ENCODE measurements at regions not wholly inside any gene's neighbourhood (a gene's known extent, or its start where the extent isn't known, plus 50 kb on each side); places are given as distances from the start of the nearest gene placed in this dataset.

DNA sequence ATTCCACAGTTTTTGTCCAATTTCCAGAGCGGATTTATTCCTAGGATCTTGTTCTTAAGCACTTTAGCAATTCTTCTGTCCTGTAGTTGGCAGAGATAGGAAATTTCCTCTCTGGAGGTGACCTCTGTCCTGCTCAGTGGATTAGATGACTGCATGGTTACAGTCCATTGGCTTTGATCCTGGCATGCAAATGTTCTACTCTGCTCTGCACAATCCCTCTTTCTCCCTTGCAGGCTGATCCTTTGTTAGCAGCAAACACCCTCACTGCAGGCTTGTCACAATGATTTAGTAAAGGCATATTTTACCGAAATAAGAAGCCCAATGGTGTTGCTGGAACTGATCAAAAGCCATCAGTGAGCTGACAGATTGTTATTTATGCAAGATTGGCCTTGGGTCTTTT, 243.8 kb downstream of the COX7C start:
- H3K27me3 Mint-ChIP-seq (ENCODE audit: low read depth): peaks cover 2% of the 10 kb centered on the region
- CTCF ChIA-PET: no interaction called here
- intact Hi-C loops (cut with micrococcal nuclease): no loop called here
- H3K4me1 Mint-ChIP-seq (ENCODE audit: low read depth): no peaks in the 10 kb centered on the region
- H3K9me3 Mint-ChIP-seq: no peaks in the 10 kb centered on the region
- H3K36me3 Mint-ChIP-seq (ENCODE audit: low read depth): no peaks in the 10 kb centered on the region
- DNase-seq: no peak
- no peak overlapping the region for H3K27ac Mint-ChIP-seq
- H3K4me3 Mint-ChIP-seq: no peak overlapping the region

DNA sequence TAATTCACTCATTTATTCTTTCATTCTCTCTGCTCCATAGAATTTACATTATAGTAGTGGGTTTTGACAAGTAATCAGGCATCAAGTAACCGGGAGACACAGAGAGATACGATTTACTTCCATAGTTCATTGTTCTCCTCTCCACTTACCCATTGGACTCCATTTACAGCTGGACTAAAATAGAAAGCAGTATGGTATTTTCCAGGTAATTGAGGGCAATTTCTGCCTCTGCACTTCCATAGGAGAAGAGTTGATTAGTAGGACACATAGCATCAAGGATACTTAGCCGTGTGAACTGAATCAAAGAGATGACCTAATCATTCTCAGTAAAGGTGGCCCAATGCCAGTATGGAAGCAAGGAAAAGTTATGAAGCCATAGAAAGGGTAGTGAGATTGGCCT, 244.4 kb downstream of the COX7C start:
- intact Hi-C loops (cut with micrococcal nuclease): no loop called here
- Mint-ChIP-seq H3K4me3 (no peak overlapping the region), H3K27me3 (ENCODE audit: low read depth) (peaks cover 4% of the 10 kb centered on the region), H3K4me1 (ENCODE audit: low read depth) (no peaks in the 10 kb centered on the region), H3K27ac (no peak overlapping the region), H3K9me3 (no peaks in the 10 kb centered on the region), H3K36me3 (ENCODE audit: low read depth) (no peaks in the 10 kb centered on the region)
- CTCF ChIA-PET: no interaction called here
- no peak for DNase-seq

DNA sequence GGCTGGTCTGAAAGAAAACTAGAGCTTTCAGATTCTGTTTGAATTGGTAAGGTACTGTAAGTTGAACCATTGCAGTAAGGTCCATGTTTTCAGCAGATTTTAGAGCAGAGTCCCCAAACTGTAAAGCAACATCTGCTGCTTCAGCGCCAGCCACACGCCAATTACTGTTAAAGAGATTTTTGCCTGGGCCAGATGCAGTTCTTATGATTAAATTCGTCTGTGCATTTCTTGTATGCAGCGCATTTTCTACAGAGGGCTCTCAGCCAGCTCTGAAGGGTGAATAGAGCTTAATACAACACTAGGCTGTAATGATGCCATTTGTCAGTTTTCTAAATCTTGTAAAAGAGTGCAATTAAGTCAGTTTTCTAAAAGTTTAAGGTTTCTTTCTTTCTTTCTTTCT, 246.3 kb downstream of the COX7C start:
- intact Hi-C loops (cut with micrococcal nuclease): no loop called here
- H3K4me1 Mint-ChIP-seq (ENCODE audit: low read depth): no peaks in the 10 kb centered on the region
- CTCF ChIA-PET: no interaction called here
- no peaks in the 10 kb centered on the region for H3K9me3 Mint-ChIP-seq
- peaks cover 4% of the 10 kb centered on the region for H3K27me3 Mint-ChIP-seq (ENCODE audit: low read depth)
- H3K27ac Mint-ChIP-seq: no peak overlapping the region
- H3K4me3 Mint-ChIP-seq: no peak overlapping the region
- DNase-seq: no peak
- H3K36me3 Mint-ChIP-seq (ENCODE audit: low read depth): no peaks in the 10 kb centered on the region

DNA sequence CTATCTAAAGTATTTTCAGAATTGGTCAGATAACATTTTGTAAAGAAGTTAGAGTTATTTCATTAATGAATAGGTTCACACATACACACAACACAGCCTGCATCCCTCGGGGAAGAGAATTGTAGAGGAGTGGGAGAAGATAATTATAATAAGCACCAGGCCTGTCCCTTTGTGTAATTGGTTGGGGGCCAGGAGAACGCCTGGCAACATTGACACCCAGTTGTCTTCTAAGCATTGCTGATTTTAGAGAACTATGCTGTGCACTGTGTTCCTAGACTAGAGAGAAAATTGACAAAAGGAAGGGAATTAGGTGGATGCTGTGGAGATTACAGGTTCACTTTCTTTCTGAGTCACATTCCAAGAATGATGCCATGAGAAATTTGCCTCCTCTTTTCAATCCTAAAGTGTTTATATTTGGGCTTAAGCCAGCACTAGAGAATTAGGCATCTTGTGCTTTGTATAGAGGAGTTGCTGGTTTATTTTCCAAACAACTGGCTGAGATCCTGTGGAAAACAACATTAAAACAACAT, 247.6 kb downstream of the COX7C start:
- Mint-ChIP-seq H3K4me3 (no peak overlapping the region), H3K27me3 (ENCODE audit: low read depth) (peaks cover 6% of the 10 kb centered on the region), H3K4me1 (ENCODE audit: low read depth) (no peaks in the 10 kb centered on the region), H3K9me3 (no peaks in the 10 kb centered on the region), H3K27ac (no peak overlapping the region), H3K36me3 (ENCODE audit: low read depth) (no peaks in the 10 kb centered on the region)
- no peak for DNase-seq
- intact Hi-C loops (cut with micrococcal nuclease): no loop called here
- CTCF ChIA-PET: no interaction called here

DNA sequence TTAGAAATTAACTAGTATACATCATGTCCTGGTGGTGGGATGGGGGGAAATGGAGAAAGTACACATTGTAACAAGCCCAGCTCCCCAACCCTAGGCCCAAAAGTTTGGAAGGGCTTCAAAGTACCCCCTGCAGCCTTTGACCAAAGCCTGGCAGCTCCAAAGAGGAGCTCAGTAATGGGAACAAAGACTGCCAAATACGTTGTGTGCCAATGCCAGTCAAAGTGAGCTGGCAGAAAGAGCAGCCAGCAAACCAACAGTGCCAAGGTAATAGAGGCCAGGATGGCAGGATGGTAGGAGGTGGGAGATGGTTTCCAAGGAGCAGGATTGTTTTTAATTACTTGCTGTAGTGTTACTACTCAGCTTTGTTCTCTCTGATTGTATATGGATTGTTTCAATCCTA, 248.3 kb downstream of the COX7C start:
- DNase-seq: no peak
- intact Hi-C loops (cut with micrococcal nuclease): no loop called here
- no peaks in the 10 kb centered on the region for H3K36me3 Mint-ChIP-seq (ENCODE audit: low read depth)
- CTCF ChIA-PET: no interaction called here
- no peak overlapping the region for H3K27ac Mint-ChIP-seq
- no peaks in the 10 kb centered on the region for H3K9me3 Mint-ChIP-seq
- H3K27me3 Mint-ChIP-seq (ENCODE audit: low read depth): peaks cover 8% of the 10 kb centered on the region
- H3K4me3 Mint-ChIP-seq: no peak overlapping the region
- H3K4me1 Mint-ChIP-seq (ENCODE audit: low read depth): no peaks in the 10 kb centered on the region

DNA sequence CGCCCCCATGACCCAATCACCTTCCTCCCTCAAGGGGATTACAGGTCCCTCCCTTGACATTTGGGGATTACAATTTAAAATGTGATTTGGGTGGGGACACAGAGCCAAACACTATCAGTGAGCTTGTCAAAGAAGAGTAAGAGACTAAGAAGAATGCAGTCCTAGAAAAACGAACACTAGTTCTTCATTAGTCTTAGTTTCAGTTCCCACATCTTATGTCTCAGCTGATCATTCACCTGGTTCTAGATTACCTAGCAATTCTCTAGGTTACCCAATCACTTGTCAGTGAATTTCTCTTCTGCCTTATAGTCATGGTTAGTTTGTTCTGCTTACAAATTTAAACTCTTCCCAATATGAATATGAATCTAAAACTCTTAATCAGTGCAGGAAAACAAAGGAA, 251.5 kb downstream of the COX7C start:
- no peak overlapping the region for H3K27ac Mint-ChIP-seq
- no peaks in the 10 kb centered on the region for H3K4me1 Mint-ChIP-seq (ENCODE audit: low read depth)
- no peak overlapping the region for H3K4me3 Mint-ChIP-seq
- no peak for DNase-seq
- H3K27me3 Mint-ChIP-seq (ENCODE audit: low read depth): peaks cover 11% of the 10 kb centered on the region
- no peaks in the 10 kb centered on the region for H3K9me3 Mint-ChIP-seq
- no peaks in the 10 kb centered on the region for H3K36me3 Mint-ChIP-seq (ENCODE audit: low read depth)
- intact Hi-C loops (cut with micrococcal nuclease): no loop called here
- CTCF ChIA-PET: interaction anchor here (0.8 kb wide), 1 partner anchor 11 kb away, joined by 3 read pairs; no protein-coding TSS in a partner anchor

DNA sequence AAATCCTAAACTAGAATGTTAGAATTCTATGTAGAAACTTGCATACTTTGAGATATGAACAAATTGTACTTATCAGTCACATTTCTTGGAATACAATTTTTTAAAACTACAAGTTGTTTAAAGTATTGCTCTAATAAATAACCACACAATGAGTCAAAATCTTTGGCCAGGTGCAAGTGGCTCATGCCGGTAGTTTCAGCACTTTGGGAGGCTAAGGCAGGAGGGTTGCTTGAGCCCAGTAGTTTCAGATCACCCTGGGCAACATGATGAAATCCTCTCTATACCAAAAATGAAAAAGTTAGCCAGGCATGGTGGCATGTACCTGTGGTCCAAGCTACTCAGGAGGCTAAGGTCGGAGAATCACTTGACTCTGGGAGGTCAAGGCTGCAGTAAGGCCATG, 257.8 kb downstream of the COX7C start:
- H3K27me3 Mint-ChIP-seq (ENCODE audit: low read depth): peaks cover 16% of the 10 kb centered on the region
- no peak for DNase-seq
- CTCF ChIA-PET: no interaction called here
- H3K9me3 Mint-ChIP-seq: no peaks in the 10 kb centered on the region
- no peaks in the 10 kb centered on the region for H3K4me1 Mint-ChIP-seq (ENCODE audit: low read depth)
- H3K27ac Mint-ChIP-seq: no peak overlapping the region
- intact Hi-C loops (cut with micrococcal nuclease): no loop called here
- no peak overlapping the region for H3K4me3 Mint-ChIP-seq
- no peaks in the 10 kb centered on the region for H3K36me3 Mint-ChIP-seq (ENCODE audit: low read depth)

DNA sequence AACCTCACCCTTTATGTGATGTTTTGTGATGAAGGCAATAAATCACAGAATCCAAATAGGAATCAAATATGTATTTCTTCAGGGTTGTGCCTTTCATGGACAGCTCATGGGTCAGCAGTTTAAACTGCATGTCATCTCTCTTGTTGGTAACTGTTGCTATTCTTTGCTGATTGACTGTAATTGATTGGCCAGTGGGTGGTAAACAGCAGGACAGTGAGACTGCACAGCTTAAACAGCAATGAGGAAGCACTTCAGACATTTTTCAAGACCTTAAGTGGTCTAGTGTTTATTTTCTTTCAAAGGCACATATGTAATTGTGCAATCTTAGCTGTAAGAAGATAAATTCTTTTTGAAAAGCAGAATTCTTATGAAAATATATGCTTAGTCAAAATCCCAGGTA, 260.5 kb downstream of the COX7C start:
- CTCF ChIA-PET: interaction anchor here (0.7 kb wide), 1 partner anchor 89 kb away, joined by 3 read pairs; no protein-coding TSS in a partner anchor
- intact Hi-C loops (cut with micrococcal nuclease): no loop called here
- no peaks in the 10 kb centered on the region for H3K4me1 Mint-ChIP-seq (ENCODE audit: low read depth)
- H3K9me3 Mint-ChIP-seq: no peaks in the 10 kb centered on the region
- H3K4me3 Mint-ChIP-seq: no peak overlapping the region
- no peak for DNase-seq
- no peaks in the 10 kb centered on the region for H3K36me3 Mint-ChIP-seq (ENCODE audit: low read depth)
- no peak overlapping the region for H3K27ac Mint-ChIP-seq
- peaks cover 11% of the 10 kb centered on the region for H3K27me3 Mint-ChIP-seq (ENCODE audit: low read depth)

DNA sequence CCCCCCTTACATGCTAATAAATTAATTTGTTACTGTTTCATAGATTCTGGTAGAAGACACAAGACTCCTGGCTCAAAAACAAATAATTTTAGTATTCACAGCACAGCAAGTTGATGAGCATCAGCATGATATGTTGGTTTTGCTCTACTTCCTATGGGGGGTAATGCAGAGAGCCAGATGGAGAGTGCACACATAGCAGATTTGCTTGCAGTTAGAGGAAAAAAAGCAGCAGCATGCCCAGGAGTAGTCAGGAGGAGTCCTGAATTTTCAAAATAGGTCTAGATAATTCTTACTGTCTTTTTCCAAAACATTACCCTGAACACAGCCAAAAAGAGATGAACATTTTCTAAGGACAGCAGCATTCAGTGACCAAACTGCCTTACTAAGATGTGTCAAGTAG, 261.3 kb downstream of the COX7C start:
- CTCF ChIA-PET: no interaction called here
- Mint-ChIP-seq H3K36me3 (ENCODE audit: low read depth) (no peaks in the 10 kb centered on the region), H3K9me3 (no peaks in the 10 kb centered on the region), H3K4me3 (no peak overlapping the region), H3K4me1 (ENCODE audit: low read depth) (no peaks in the 10 kb centered on the region), H3K27ac (no peak overlapping the region), H3K27me3 (ENCODE audit: low read depth) (peaks cover 11% of the 10 kb centered on the region)
- no peak for DNase-seq
- intact Hi-C loops (cut with micrococcal nuclease): no loop called here

DNA sequence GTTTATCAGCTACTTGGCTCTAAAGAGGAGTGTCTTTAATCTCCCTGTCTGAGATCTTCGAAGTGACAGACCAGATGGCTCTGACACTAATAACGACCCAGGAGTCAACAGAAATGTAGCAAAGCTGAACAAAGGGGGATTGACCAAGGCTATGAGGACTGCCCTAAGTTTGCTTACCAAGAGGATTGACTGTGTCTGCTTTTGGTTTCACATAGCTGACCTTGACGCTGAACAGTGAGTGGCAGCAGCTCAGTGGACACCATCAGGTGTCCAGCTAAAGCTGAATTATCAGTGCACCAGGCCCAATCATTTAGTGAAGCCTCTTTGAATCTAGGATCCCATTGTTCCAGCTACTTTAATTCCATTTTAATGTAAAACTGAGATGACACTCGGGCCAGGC, 262.6 kb downstream of the COX7C start:
- Mint-ChIP-seq H3K9me3 (no peaks in the 10 kb centered on the region), H3K4me1 (ENCODE audit: low read depth) (no peaks in the 10 kb centered on the region), H3K4me3 (no peak overlapping the region), H3K36me3 (ENCODE audit: low read depth) (no peaks in the 10 kb centered on the region), H3K27ac (no peak overlapping the region), H3K27me3 (ENCODE audit: low read depth) (peaks cover 11% of the 10 kb centered on the region)
- CTCF ChIA-PET: interaction anchor here (0.6 to 3.3 kb wide), 18 partner anchors 10 to 520 kb away, joined by 3 to 30 read pairs (median 4); no protein-coding TSS in a partner anchor
- intact Hi-C loops (cut with micrococcal nuclease): loop anchor here (1.0 to 2.0 kb wide), 2 partner anchors 88 to 132 kb away; no protein-coding TSS in a partner anchor
- DNase-seq: no peak

DNA sequence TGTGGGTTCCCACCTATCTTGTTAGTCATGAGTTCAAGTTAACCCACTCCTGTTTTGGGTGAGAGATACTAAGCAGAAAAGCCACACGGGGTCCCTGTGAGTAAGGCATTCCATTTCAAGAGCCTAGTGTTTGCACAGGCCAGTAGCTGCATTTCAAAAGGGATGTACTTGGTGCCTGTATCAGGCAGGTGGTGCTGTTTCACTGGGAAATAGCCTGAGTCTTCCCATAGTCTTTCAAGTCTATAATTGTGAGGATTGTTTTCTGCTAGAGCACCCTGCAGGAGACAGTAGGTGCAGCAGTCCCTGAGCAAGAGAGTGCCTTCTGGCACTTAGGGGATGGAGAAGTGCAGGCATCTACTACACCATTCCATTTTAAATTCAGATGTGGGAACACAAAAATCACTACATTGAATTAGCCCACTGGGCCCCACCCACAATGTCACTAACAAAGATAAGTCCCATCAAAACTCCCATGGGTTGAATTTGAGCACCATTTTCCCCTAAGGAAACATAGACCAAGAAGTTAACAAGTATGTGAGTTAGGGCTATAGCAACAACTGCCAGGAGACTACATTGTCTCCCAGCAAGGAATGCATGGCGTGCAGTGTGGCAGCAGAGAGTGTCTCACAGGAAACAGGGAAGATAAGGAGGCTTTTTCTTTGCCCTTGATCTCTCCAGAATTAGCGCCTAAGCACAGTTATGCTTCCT, 263.2 kb downstream of the COX7C start:
- Mint-ChIP-seq H3K27ac (no peak overlapping the region), H3K4me3 (no peak overlapping the region), H3K9me3 (no peaks in the 10 kb centered on the region), H3K36me3 (ENCODE audit: low read depth) (no peaks in the 10 kb centered on the region), H3K4me1 (ENCODE audit: low read depth) (no peaks in the 10 kb centered on the region), H3K27me3 (ENCODE audit: low read depth) (peaks cover 6% of the 10 kb centered on the region)
- peak; percentile 58 for DNase-seq
- CTCF ChIA-PET: interaction anchor here (0.6 to 3.3 kb wide), 17 partner anchors 9 to 519 kb away, joined by 3 to 30 read pairs (median 3); no protein-coding TSS in a partner anchor
- intact Hi-C loops (cut with micrococcal nuclease): loop anchor here (1.0 to 2.0 kb wide), 3 partner anchors 87 to 519 kb away; no protein-coding TSS in a partner anchor

DNA sequence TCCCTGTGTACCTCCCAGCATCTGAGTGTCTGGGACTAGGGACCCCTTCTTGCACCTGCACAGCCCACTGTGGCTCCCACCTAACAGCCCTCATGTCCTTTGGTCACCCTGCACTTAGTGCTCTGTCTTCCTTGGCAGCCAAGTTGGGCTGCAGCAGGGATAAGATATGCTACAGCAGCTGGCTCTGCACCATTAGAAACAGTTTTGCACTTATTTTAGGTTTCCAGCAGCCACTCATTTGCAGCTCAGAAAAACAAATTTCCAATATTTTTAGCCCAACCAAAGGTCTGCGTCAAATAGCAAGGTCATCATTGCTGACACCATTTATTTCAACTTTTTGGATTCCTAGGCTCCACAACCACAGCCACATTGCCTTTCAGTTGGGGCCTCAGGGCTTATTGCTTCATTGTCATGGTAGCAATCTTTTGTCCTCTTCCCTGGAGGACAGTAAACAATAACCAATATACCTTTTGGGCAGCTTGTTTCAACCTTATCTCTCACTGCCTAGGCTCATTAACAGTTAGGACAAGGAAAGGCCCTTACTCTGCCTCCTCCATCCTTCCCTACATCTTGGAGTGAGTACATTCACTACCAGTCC, 263.9 kb downstream of the COX7C start:
- Mint-ChIP-seq H3K36me3 (ENCODE audit: low read depth) (no peaks in the 10 kb centered on the region), H3K27me3 (ENCODE audit: low read depth) (peaks cover 5% of the 10 kb centered on the region), H3K4me3 (no peak overlapping the region), H3K4me1 (ENCODE audit: low read depth) (no peaks in the 10 kb centered on the region), H3K27ac (no peak overlapping the region), H3K9me3 (no peaks in the 10 kb centered on the region)
- no peak for DNase-seq
- intact Hi-C loops (cut with micrococcal nuclease): loop anchor here (1.0 to 2.0 kb wide), 2 partner anchors 131 to 519 kb away; no protein-coding TSS in a partner anchor
- CTCF ChIA-PET: interaction anchor here (3.3 kb wide), 1 partner anchor 86 kb away, joined by 30 read pairs; no protein-coding TSS in a partner anchor

DNA sequence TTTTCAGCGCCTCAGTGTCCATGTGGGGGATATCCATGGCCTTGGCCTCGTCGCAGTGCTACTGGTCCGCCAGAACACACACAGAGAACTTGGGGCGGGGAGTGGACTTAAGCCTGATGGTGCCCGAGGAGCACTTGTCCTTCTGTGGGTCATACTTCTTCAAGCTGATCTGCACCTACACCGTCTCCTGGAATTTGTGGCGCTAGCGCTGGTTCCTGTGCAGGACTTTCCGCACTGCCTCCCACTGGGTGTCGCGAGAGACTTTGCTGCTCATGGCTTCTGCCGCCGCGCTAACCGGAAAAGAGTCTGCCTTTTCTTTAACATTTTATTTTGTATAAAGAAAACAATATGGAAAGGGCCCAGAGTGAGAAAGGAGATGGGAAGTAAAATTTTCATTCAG, 266.9 kb downstream of the COX7C start:
- no peak for DNase-seq
- no peaks in the 10 kb centered on the region for H3K9me3 Mint-ChIP-seq
- no peak overlapping the region for H3K27ac Mint-ChIP-seq
- CTCF ChIA-PET: no interaction called here
- no peaks in the 10 kb centered on the region for H3K27me3 Mint-ChIP-seq (ENCODE audit: low read depth)
- H3K4me1 Mint-ChIP-seq (ENCODE audit: low read depth): no peaks in the 10 kb centered on the region
- H3K4me3 Mint-ChIP-seq: no peak overlapping the region
- intact Hi-C loops (cut with micrococcal nuclease): no loop called here
- no peaks in the 10 kb centered on the region for H3K36me3 Mint-ChIP-seq (ENCODE audit: low read depth)
